Vagina (tissue), 2 donors: ENCODE measurements at regions not wholly inside any gene's neighbourhood (a gene's known extent, or its start where the extent isn't known, plus 50 kb on each side); places are given as distances from the start of the nearest gene placed in this dataset.

Experiments
- POLR2A ChIP-seq, 2 donors: fragments of 450-650 bp; IDR thresholded peaks; one replicate each; pipeline ENCODE4 v1.6.1; 2017; ENCODE audit warnings: antibody characterized with exemption in 2 of 2, mild to moderate bottlenecking in 2 of 2, moderate library complexity in 2 of 2
- POLR2AphosphoS5 ChIP-seq, 2 donors: sonication (generic); formaldehyde crosslinking; IDR thresholded peaks; one replicate each; pipeline ENCODE4 v1.9.0; 2017; ENCODE audit warnings: antibody characterized with exemption in 2 of 2, mild to moderate bottlenecking in 2 of 2, low read depth in 1 of 2; ENCODE audit not compliant: insufficient read depth in 1 of 2
- TF ChIP-seq, protein P1 (sequence below), 3 experiments: fragments of 450-650 bp in 2 of 3; fragments of 200-600 bp in 1 of 3; sonication (generic) in 1 of 3; IDR thresholded peaks; one replicate each; pipeline ENCODE4 v1.5.1; 2017 to 2019; ENCODE audit warnings: antibody characterized with exemption in 3 of 3, mild to moderate bottlenecking in 2 of 3, moderate library complexity in 2 of 3

DNA sequence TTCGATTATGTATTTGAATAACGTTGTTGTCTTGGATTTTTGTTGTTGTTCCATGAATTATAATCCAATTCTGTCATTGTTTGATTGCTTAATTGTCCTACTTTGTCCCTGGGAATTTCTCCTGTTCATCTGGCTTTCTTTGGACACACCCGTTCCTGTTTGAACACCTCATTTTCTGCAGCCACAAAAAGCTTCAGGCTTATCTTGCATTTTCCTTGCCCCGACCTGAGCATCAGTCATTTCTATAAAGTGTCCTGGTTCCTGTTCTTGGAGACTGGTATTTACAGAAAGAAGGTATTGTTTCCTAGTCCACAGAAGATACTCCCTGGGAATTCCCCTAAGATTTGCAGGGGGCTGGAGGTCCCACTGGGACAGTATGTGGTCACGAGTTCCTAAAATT is 731.8 kb upstream of the ARGLU1 start:
- TF ChIP-seq POLR2A (IDR thresholded peaks at IDR 0.05) = no peak
- TF ChIP-seq, protein P1, sequence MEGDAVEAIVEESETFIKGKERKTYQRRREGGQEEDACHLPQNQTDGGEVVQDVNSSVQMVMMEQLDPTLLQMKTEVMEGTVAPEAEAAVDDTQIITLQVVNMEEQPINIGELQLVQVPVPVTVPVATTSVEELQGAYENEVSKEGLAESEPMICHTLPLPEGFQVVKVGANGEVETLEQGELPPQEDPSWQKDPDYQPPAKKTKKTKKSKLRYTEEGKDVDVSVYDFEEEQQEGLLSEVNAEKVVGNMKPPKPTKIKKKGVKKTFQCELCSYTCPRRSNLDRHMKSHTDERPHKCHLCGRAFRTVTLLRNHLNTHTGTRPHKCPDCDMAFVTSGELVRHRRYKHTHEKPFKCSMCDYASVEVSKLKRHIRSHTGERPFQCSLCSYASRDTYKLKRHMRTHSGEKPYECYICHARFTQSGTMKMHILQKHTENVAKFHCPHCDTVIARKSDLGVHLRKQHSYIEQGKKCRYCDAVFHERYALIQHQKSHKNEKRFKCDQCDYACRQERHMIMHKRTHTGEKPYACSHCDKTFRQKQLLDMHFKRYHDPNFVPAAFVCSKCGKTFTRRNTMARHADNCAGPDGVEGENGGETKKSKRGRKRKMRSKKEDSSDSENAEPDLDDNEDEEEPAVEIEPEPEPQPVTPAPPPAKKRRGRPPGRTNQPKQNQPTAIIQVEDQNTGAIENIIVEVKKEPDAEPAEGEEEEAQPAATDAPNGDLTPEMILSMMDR (IDR thresholded peaks at IDR 0.05) = no peak
- TF ChIP-seq POLR2AphosphoS5 (IDR thresholded peaks at IDR 0.05; ENCODE audit: insufficient read depth in 1 of 2, low read depth in 1 of 2) = no peak
